NCI-H1092 (cell line): ENCODE measurements at regions not wholly inside any gene's neighbourhood (a gene's known extent, or its start where the extent isn't known, plus 50 kb on each side); places are given as distances from the start of the nearest gene placed in this dataset.
A peak's percentile ranks its signal among the peaks of the same experiment; 100 is the strongest.

Experiments used
- DNase-seq: peaks from one replicate; lab custom pipeline; 2025; lab: John Stamatoyannopoulos, UW

GRCh38 chr16:48942996-48943395 lies 333.0 kb upstream of the N4BP1 start:
- no peak for DNase-seq

GRCh38 chr16:48936811-48937210 lies 326.8 kb upstream of the N4BP1 start:
- DNase-seq: no peak

GRCh38 chr16:48932216-48932855 lies 322.4 kb upstream of the N4BP1 start:
- no peak for DNase-seq

- no peak for DNase-seq
Measured at GRCh38 chr16:48930951-48931553, 321.1 kb upstream of the N4BP1 start.

GRCh38 chr16:48919791-48920190 lies 309.8 kb upstream of the N4BP1 start:
- no peak for DNase-seq

DNA sequence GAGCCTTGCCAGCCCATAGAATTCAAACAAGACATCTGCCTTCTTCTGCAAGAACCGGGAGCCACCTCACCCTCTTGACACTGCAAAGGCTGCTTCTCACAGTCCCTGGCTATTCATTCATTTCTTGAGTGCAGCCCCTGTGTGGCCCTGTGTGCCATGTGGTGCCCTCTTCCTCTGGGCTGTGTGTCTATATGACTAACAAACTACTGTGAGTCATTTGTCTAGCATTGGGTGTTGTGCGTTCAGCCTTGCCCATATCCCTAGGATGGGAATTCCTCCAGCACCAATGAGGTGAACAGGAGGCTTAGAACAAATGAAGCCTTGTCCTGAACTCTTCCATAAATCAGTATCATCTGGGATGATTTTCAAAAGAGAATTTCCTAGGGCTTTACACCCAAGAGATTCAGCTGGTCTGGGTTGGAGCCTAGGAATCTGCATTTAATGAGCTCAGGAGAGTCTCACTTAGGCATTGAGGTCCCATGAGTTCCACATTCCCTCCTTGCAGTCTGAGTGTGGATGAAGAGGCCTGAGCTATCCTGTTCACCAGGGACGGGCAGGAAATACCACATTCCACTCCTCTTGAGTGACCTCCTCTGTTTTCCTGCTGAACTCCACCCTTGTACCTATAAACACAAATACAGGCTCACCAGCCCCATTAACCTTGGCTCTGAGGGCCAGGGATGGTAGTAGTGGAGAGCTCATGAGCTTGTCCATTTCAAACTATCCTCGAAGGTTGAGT lies 308.7 kb upstream of the N4BP1 start:
- no peak for DNase-seq

DNA sequence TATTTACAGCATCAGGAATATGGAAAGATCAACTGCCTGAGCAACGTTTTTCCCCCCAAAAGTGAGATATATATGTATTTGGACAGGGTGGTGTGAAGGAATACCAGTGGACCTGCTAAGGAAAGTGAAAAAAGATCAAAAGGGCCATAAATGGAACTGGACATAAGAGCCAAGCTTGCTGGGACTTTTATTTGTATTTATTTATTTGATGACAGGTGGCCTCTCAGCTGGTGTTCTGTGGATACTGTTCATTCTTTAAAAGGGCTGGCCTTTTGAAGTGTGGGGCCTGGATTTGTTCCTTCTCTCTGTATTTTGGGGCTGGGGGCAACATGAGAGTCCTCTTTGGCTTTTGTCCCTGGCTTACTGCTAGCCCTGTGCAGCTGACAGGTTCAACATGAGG lies 306.6 kb upstream of the N4BP1 start:
- DNase-seq: no peak

- DNase-seq: no peak
Measured at GRCh38 chr16:48914070-48914469, 304.1 kb upstream of the N4BP1 start.

DNA sequence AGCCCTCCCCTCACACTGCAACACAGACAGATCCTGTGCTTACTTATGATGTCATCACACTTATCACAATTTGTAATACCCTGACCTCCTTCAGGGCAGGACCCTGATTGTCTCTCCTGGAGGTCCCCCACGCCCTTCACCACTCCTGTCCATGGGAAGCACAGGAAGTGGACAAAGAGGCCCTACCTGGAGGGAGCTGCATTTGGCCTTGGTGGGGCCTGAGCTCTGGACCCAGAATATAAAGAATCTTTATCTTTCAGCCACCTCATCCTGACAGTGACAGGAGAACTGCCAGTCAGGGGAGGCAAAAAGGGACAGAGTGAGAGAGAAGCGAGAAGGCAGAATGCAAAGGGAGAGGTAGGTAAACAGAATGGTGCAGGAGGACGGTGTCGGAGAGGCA lies 303.4 kb upstream of the N4BP1 start:
- DNase-seq: no peak

- DNase-seq: no peak
Measured at GRCh38 chr16:48912360-48912759, 302.4 kb upstream of the N4BP1 start.

DNA sequence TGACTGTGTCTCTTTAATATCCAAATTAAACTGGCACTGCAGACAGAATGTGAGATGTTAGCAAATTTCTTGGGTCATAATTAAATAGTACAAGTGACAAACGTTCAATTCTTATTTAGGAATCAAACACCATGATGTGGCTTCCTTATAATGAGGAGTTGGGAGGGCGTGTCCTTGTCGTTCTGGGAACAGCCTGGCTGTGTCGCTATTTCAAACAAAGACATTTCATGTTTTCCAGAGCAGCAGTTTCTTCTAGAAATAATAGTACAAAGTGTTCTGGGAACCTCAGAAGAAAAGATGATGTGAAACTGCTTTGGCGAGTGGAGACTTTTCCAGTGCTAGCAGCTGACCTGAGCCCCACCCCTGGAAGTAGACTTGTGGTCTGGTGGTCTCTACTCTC lies 301.7 kb upstream of the N4BP1 start:
- DNase-seq: no peak

DNA sequence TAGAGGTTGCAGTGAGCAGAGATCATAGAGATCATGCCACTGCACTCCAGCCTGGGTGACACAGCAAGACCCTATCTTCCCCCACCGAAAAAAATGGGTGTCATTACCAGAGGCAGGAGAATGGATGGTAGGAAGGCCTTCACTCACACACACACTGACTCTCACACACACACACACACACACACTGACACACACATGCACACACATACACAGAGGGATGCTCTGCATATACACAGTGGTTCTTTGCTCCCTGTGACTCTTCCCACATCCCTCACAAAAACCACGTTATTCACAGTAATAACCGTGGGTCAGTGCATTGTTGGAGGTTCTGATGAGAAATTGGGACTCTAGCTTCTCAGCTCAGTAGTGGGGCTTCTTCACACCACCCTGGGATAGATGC lies 300.2 kb upstream of the N4BP1 start:
- DNase-seq: no peak

DNA sequence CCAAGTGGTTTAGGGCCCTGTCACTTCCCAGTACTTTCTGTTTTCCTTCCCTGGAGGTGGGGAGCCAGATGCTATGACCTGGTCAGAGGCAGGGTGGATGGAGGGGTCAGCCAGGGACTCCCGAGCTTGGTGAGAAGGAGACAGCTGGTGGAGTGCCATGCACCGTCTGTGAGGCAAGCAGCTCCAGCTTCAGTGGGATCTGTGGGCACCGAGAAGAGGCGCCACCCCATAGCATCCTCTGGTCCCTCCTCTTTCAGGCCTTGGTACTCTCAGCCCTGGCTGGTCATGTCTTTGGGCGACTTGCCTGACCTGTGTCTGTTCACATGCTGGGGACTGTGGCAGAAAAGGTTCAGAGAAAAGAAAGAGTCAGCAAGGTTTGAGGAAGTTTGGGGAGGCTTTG lies 299.3 kb upstream of the N4BP1 start:
- no peak for DNase-seq

- DNase-seq: no peak
Measured at GRCh38 chr16:48907906-48908634, 298.1 kb upstream of the N4BP1 start.

GRCh38 chr16:48905632-48906505 lies 295.9 kb upstream of the N4BP1 start:
- DNase-seq: no peak

DNA sequence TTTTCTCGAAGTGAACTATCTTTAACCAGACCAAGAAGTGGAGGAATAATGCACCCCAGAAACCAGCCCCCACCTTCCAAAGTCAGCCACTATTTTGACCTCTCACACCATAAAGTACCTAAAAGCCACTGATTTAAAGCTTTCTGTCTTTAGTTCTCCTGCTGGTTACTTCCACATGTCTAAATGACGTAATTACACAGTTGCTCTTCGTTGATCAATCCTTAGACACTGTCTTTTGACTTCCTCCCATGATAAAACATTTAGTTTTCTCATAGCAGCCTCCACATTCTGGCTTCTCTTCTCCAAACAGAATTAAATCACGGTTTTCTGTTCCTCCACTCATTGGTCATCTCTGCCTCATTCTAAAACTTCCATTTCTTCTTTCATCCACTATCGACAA lies 294.4 kb upstream of the N4BP1 start:
- DNase-seq: no peak

GRCh38 chr16:48903039-48903438 lies 293.1 kb upstream of the N4BP1 start:
- DNase-seq: no peak

- DNase-seq: peak; percentile 9
Measured at GRCh38 chr16:48901712-48902374, 291.9 kb upstream of the N4BP1 start.

- no peak for DNase-seq
Measured at GRCh38 chr16:48899500-48899899, 289.5 kb upstream of the N4BP1 start.

- DNase-seq: no peak
Measured at GRCh38 chr16:48897698-48898205, 287.8 kb upstream of the N4BP1 start.

DNA sequence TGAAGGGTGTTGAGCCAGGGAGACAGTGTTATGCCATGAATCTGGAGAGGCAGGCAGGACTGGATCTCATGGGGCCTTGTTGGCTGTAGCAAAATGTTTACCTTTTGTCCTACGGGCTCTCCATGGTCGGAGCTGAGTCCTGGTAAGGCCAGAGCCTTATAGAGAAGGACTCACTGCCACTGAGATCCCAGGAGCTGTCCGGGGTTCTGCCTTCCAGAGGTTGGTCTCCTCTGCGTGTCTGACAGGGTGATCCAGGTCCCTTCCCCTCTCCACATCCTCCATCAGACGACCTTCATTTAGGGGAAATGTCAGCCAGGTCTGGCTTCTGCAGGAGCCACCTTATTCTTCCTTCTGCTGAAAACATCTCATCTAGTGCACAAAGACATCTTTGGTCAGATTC lies 285.2 kb upstream of the N4BP1 start:
- no peak for DNase-seq
